GM04504 (cell line): ENCODE measurements at regions not wholly inside any gene's neighbourhood (a gene's known extent, or its start where the extent isn't known, plus 50 kb on each side); places are given as distances from the start of the nearest gene placed in this dataset.

Experiments used
- DNase-seq: peaks from one replicate; pipeline ENCODE4 v3.0.0-alpha.2; 2012; ENCODE audit warnings: low read depth

DNA sequence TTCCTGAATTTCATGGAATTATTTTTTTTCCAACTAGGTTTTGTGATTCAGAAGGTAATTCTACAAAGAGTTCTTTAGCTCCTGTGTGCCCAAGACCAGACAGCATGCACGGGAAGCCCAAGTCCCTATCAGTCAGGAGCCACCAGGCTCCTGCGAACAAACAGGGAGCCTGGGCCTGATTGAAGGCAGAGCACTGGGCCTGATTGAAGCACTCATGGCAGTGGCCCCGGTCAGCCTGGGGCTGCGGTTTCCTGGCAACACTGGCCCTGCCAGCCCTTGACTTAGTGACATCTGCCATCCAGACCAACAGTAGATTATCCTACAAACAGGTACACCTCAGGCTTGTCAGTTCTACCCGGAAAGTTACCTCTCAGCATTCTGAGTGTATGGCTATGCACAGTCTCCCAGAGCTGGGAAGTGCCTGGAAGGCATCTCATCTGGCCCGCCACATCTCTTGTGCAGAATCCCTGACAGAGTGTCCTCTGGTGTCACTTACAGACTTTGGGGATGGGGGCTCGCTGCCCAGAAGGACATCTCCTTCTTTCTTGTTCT, 133.8 kb downstream of the VEGFA start:
- DNase-seq, result no peak

DNA sequence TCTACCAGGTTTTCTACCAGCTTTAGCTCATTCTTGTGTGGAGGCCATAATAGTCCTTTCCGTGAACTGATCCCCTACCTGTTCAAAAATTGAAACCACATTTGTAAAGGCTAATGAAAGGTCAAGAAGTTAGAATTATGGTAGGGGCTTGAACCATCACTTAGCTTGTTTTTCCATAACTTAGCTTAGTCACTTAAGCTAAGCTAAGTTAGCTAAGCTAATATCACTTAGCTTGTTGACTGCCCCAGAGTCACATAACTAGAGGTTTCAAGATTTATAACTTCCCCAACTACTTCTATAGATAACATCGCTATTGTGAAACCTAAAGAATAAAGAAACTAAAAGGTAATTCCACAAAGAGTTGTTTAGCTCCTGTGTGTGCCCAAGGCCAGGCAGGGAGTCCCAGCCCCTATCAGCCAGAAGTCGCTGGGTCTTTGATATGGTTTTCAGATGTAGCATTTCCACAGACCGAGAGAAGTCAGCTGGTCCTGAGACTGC, 131.8 kb downstream of the VEGFA start:
- DNase-seq, result no peak

DNA sequence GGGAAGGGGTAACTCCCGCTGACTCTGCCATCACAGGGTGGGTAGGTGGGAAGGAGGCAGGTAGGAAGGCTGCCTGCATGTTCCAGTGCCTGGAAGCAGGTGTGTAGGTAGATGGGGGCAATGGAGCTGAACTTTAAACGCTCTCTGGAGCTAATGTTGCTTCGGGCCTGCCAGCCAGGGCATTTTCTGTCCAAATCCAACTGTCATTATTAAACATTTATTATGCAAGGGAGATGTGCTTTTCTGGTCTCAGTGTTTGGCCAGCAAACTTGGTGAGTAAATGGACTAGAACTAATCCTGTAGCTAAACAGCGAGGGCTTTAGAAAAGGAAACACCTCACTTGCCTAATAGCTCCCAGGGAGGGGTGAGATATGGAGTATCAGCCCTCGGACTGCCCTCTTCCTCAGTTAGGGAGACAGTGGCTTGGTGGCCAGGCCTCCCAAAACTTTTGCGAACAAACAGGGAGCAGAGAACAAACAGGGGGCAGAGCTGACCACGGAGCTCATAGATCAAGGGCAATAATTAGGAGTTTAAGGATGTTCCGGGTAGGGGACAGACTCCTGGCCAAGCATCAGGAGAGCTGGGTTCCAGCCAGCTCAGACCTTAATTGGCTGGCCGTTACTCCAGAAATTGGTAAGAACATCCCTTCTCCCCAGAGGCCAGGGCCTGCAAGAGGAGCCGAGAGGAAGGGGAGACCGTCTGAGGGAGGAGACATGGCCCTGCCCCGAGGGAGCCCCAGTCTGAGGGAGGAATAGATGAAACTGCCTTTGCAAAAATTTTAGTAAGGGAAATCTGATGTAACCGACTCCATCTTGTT, 131.1 kb downstream of the VEGFA start:
- no peak for DNase-seq

- no peak for DNase-seq
Observed at GRCh38 chr6:43900560-43900915, 130.5 kb downstream of the VEGFA start.

- DNase-seq, result no peak
Observed at GRCh38 chr6:43899830-43900229, 129.8 kb downstream of the VEGFA start.

- no peak for DNase-seq
Observed at GRCh38 chr6:43898358-43899131, 128.5 kb downstream of the VEGFA start.

DNA sequence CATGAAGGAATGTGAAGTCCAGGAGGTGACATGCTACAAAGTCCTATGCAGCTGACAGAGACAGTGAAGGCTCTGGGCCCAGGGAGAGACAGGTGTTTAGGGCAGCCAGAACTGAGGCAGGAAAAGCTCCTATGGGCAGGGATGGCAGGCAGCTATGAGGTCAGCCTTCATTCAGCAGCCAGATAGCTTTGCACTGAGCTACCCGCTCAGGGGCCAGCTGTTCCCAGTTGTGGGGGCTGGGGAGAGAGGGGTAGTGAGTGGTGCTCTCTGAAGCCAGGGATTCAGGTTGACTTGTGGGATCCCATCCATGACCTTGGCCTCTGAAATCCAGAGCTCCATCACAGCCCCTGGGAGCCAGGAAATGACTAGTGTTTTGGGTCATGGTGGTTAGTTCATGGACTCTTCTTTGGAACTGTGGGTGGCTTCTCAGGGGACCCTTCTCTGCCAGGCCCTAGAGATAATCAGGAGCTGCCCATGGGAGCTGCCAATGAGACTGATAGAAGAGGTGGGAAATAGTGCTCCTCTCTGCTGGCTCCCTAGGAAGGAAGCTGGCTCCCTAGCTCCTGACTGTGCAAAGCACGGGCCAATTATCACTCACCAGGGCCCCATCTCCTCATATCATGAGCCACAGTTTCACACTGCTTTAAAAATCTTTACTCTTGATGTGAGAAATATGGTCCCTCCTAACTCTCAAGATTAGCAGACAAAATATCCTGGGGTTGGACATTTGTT, 127.7 kb downstream of the VEGFA start:
- DNase-seq, result no peak

DNA sequence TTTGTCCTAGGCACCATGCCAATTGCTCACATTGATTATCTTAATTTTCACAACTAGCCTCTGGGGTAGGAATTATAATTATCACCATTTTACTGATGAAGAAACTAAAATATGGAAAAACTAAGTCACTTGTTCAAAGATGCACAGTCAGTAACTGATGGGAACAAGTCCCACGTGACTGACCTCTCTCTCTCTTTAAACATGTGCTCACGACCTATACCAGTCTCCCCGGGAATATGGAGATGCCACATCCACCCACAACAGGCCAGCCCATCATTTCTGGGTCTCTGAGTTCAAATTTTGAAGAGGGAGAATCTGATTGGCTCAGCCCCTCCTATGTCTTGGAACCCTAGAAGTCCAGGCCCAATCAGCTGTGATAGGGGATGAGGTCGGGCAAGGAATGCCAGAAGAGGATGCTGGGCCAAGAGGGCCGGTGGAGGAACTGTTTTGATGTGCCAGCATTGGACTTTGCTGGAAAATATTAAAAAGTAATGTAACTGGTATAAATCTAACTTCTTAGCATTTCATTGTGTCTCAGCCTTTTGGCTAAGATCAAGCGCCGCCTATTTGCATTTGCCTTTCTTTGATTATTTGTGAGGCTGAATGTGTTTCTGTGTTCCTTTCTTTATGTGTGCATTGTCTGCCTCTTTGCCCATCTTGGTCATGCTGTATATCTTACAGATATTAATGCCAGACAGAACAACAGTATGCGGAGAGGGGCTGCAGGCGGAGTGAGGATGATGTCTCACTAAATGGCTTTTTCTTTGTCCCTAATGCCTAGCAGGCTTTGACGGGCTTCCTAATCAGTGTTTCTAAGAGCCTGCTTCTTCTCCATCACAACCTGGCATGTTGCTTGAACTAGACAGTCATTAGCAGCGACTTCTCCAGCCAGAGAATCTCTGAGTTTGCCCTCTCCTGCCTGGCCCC, 126.6 kb downstream of the VEGFA start:
- DNase-seq, result no peak

DNA sequence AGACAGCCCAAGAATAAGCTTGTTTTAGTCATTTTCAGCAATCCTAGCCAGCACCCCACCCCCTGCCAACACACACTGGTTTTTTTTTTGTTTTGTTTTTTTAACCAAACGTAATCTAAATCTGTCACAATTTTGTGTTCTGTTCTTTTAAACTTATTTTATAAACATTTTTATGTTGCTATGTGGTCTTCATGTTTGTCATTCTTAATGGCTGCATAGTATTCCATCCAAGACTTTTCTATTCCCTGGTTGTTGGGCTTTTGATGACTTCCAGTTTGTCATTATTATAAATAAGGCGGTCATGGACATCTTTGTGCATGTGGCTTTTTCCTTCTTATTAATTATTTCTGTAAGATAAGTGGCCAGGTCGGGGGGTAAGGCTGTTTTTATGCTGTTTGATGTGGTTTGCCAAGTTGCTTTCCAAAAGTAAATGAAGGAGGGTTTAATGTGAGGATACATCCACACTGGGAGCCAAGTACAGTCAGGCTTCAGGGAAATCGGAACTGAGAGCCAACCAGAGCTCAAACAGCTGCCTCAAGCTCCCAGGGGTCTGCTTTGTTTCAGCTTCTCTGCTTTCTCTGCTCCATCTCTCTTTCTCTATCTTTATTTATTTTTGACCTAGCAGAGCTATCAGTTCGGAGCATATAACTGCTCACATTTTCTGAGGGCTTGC, 125.8 kb downstream of the VEGFA start:
- no peak for DNase-seq

DNA sequence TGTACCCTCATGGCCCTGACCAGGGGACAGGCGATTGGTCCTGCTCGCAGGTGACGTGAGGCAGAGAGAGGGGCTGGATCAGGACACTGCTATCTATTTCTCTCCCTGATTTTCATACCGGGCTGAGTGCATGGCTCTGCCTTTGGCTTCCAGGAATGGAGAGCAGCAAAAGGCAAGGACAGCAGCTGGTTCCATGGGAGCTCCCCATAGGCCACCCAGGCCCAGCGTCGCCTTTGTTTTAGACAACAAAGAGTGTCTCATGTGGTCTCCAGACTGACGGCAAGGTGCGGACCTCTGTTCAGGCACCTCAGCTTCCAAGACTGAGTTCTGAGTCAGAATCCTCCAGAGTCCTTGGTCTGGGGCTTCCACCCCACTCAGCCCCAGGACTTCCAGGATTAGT, 123.1 kb downstream of the VEGFA start:
- DNase-seq, result no peak

DNA sequence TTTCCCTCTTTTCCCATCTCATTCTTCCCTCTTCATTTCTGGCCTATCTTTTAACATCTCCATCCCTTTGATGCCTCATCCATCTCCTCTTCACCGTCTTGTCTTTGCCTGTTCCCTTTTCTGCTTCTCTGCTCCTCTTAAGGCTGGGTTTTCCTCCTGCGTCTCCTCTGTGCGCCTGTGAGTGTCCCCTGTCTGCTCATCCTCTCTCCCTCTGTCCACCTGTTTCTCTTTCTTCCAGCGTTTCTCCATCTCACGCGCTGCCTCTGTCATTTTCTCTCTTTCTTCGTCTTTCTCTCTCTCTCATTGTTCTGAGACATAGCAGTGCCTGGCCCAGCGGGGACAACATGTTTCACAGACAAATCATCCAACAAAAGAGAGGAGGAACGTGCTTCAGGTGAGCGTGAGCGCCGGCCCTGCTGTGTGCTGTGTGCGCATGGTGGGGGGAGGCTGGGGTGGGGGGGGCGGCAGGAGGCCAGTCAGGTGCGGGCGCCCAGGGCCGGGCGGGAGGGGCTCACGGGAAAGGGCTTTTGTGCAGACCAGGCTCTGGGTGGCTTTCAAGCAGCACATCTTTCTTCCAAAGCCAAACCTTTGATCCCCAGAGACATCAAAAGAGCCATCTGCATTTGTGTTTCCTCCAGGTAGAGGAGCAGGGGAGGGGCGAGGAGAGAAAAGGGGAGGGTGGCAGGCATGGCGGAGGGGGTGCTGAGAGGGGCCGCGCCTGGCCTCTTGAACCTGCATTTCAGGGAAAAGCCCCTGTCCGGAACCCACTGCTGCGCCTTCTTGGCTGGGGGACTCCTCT, 121.3 kb downstream of the VEGFA start:
- no peak for DNase-seq

- no peak for DNase-seq
Observed at GRCh38 chr6:43890197-43891062, 120.4 kb downstream of the VEGFA start.

DNA sequence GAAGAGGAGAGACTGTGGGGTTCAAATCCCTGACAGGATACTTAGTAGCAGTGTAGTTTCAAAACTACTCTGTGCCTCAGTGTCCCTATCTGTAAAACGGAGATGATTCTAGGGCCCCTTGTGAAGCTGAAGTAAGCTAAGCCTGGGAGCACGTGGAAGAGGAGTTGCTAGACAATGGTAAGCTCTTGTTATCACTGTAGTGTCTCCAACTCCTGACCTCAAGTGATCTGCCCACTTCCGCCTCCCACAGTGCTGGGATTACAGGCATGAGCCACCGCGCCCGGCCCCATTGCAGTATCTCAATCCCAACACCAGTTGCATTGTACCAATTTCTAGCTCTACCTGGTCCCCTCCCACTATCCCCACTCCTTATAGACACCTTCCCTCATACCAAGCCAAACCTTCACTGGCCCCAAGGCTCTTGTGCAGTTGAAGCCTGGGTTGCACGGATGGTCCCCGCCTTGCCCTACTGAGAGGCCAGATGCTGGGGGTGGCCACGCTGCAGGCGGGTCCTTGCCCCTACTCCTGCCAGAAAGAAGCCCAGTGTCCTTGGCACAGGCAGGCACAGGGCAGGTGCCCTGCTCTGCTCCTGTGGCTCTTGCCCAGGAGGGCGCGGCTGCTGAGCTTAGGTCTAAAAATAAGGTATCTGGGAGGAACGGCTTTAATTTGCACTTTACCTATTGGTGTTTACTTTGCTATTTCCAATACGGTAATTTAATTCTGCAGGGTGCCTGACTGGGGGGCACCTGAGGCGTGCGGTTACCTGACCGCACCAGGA, 118.1 kb downstream of the VEGFA start:
- DNase-seq, result no peak

- DNase-seq, result no peak
Observed at GRCh38 chr6:43887340-43887858, 117.4 kb downstream of the VEGFA start.

DNA sequence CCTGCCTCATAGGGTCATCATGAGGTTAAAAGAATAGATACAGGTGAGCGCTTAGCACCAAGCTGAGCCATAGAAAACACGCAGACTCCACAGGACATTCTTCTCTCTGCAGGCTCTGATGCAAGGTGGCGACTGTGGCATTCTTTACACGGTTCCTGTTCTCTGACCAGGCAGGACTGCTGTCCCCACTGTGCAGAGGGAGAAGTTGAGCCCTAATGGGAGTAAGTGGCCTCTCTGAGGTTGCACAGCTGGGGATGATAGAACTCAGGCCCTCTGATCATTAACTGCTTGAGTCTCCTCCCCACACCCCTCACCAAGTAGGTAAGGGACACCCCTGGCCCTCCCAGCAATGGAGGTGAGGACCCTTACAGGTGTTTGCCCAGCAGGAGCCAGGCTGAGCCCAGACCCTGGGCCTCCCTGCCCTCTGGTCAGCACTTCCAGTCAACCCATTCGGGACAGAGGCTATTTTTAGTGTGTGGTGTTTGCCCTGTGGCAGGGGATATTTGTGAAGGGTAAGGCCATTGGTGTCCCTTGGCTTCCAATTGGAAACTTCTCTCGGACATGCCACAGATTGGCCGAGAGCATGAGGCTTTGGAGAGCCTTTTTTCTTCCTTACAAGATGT, 116.8 kb downstream of the VEGFA start:
- DNase-seq, result no peak

GRCh38 chr6:43886067-43886461, 116.1 kb downstream of the VEGFA start:
- no peak for DNase-seq

DNA sequence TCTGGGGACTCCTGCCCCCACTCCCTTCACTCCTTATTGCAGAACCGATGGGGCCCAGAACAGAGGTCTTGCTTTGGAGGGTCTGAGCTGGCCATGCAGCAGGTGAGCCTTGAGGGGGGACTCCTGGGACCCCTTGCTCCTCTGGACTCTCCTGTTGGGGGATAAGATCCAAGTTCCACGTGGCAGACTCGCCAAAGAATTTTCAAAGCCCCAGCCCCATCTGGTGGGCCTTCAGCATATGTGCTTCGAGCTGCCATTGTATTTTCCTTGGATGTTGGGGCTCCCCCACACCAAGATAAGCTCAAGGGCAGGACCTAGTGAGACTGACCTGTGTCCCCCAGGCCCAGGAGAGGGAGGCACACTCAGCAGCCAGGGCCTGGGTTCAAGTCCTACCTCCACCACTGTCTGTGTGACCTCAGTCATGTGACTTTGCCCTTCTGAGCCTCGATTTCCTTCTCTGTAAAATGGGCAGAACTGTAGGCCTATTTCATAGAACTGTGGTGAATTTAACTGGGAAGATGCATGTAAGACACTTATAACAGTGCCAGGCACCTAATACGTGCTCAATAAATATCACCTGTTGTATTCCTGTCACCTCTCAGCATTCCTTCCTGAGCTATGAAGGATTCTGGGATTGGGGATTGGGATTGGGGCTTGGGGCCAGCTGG, 115.5 kb downstream of the VEGFA start:
- DNase-seq, result no peak
